Cardiac fibroblast (primary cell): ENCODE measurements at regions not wholly inside any gene's neighbourhood (a gene's known extent, or its start where the extent isn't known, plus 50 kb on each side); places are given as distances from the start of the nearest gene placed in this dataset.

Source experiments
- DNase-seq, 2 donors: peaks; one replicate each; pipeline versions ENCODE4 v3.0.0 to v3.0.0-alpha.2; 2010; ENCODE audit warnings: low read depth in 2 of 2
- H3K4me3 ChIP-seq, 2 donors: replicated peaks in 1 of 2; 1 replicate in 1 of 2; 2 replicates in 1 of 2; pipeline ENCODE4 v1.5.1; 2011; ENCODE audit warnings: low read depth in 2 of 2, low read length in 2 of 2, mild to moderate bottlenecking in 2 of 2, moderate library complexity in 1 of 2
- TF ChIP-seq, protein P1 (sequence below): IDR thresholded peaks from one replicate; pipeline ENCODE4 v1.5.1; 2011; ENCODE audit warnings: low read depth, mild to moderate bottlenecking, low read length, inconsistent platforms

DNA sequence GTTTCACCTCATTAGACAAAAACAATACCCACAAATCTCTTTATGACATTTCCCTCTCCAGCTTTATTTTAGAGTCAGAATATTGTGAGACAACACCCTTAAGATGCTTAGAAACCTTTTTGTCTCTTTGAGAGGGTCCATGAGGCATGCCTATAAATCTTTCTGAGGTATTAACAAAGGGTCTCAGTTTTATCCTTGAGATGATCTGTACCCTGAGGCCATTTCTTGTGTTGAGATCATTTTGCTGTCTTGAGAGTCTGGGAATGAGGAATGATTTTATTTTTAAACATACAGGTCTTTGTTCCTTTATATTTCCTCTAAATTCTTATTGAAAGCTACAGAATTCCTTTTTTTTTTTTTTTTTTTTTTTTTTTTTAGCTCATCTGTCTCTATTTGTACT, 179.7 kb upstream of the HS3ST4 start:
- H3K4me3 ChIP-seq, result no peak overlapping the region
- TF ChIP-seq, protein P1, sequence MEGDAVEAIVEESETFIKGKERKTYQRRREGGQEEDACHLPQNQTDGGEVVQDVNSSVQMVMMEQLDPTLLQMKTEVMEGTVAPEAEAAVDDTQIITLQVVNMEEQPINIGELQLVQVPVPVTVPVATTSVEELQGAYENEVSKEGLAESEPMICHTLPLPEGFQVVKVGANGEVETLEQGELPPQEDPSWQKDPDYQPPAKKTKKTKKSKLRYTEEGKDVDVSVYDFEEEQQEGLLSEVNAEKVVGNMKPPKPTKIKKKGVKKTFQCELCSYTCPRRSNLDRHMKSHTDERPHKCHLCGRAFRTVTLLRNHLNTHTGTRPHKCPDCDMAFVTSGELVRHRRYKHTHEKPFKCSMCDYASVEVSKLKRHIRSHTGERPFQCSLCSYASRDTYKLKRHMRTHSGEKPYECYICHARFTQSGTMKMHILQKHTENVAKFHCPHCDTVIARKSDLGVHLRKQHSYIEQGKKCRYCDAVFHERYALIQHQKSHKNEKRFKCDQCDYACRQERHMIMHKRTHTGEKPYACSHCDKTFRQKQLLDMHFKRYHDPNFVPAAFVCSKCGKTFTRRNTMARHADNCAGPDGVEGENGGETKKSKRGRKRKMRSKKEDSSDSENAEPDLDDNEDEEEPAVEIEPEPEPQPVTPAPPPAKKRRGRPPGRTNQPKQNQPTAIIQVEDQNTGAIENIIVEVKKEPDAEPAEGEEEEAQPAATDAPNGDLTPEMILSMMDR, result no peak
- DNase-seq, result no peak

DNA sequence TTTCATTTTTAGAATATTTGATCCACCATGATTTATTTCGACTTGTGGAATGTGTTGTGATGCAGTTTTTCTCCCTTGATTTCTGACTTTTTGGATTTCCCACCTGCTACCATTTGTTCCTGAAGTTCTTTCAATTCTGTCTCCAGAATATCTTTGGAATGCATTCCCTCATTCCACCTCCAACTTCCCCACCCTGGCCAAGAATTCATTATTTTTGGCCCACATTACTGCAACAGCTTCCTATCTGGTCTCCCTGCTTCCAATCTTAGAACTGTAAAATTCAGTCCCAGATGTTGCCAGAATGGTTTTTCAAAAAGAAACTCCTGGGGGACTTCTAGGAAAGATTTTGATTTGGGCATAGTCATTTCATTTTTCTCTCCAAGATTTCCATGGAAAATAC, 182.3 kb upstream of the HS3ST4 start:
- TF ChIP-seq, protein P1, result no peak
- no peak overlapping the region for H3K4me3 ChIP-seq
- DNase-seq, result no peak

DNA sequence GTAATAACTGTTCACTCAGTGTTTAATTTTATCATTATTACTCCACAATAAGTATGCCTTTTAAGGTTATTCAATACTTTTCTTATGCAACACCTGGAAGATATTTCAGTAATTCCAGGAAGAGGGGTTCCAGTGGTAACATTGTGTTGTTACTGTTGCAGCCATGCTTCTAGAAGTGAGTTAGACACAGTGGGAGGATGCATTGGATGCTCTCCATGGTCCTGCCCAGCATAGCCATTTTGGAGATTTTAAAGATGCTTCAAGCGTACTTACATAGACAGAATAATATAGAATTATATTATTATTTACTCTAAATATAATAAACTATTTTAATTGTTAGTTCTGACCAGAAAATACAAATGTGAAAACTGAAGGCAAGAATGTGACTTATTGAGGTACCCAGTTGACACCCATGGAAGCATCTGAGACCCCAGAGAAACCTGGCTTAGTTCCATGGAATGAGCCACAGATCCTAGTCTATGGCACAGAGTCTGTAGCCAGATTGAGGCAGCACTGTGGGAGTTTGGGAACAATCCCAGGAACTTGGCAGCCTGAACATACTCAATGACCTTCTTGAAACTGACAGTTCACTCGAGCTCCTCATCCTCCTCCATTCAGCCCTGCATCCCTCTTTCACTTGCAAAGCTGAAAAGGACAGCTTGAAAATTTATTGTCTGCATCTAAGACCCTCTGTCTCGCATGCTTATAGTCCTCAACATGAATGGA, 190.1 kb upstream of the HS3ST4 start:
- no peak overlapping the region for H3K4me3 ChIP-seq
- DNase-seq, result no peak
- TF ChIP-seq, protein P1, result no peak

DNA sequence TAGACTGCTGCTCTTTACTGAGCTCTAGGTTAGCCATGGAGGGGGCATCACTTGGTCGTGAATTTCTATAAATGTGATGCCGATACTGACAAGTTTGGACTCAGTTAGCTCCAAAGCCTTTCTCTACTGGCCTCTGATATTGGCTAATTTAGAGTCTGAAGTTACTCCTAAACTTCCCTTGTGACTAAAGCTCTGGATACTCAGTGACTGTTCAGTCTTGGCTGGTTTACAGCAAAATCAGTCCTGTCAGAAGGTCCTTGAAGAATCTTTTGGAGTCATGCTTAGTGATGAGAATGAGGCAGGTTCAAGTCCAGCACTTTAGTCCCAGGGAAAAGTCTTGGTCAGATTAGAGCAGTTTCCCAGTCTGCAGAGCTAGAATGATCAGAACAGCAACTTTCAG, 197.5 kb upstream of the HS3ST4 start:
- TF ChIP-seq, protein P1, result no peak
- DNase-seq, result no peak

DNA sequence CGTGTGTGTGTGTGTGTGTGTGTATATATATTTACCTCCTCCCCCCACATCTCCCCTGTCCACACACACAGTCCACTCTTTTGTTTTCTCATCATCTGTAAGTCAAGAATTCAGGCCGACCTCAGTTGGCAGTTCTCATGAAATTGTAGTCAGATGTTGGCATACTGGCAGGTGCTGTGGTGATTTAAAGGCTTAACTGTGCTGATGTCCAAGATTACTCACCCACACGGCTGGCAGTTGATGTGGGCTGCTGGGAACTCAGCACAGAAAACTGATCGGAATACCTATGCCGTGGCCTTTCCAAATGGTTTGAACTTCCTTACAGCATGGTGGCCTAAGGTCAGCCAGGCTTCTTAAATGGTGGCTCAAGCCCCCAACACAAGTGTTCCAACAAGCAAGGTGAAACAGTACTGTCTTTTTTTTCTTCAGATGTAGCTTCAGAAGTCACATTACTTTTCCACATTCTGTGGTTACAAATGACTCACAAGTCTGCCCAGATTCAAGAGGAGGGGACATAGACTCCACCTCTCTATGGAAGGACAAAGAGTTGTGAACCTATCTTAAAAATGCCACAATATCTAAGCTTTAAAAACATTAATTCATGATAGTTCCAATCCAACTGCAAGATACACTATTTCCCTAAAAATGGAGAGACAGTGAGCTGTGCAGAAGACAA, 198.5 kb upstream of the HS3ST4 start:
- H3K4me3 ChIP-seq, result no peak overlapping the region
- TF ChIP-seq, protein P1, result no peak
- no peak for DNase-seq

More for the DNA sequence above, 197.5 kb upstream of the HS3ST4 start:
- H3K4me3 ChIP-seq, result no peak overlapping the region

DNA sequence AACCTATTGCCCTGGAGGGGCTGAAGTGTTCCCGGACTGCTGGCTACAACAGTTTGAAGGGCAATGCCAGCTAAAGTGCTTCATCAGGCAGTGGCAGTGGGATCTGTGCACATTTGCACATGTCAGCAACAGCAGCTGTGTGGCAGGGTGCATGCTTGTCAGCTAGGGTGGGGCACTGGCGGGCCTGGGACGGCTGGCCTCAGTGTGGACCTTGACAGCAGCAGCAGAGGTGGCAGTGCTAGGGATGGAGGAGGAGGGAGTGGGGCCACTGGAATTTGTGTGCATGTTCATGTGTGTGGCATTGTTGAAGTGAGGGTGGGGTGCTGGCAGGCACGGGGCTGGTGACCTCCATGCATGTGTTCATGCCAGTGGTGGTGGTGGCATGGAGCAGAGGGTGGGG, 203.3 kb upstream of the HS3ST4 start:
- DNase-seq, result no peak
- no peak overlapping the region for H3K4me3 ChIP-seq
- TF ChIP-seq, protein P1, result no peak
